ENCODE measurements at regions not wholly inside any gene's neighbourhood (a gene's known extent, or its start where the extent isn't known, plus 50 kb on each side); places are given as distances from the start of the nearest gene placed in this dataset.

GRCh38 chr2:18999198-18999597, 359.2 kb downstream of the OSR1 start:
- no peaks in the 10 kb centered on the region for H3K9me2 ChIP-seq (replicated peaks; ENCODE audit: low read length)
- no peak overlapping the region for H3K27ac ChIP-seq (ENCODE audit: low read length)
- POLR2A ChIA-PET (ENCODE audit: unreplicated experiment): no interaction called here
- TF ChIP-seq EZH2phosphoT487 (IDR thresholded peaks at IDR 0.05; ENCODE audit: borderline replicate concordance, low read length): no peak
- TF ChIP-seq CTCF (conservative IDR thresholded peaks at IDR 0.05; ENCODE audit: low read depth, low read length): no peak
- no peak for TF ChIP-seq EZH2 (IDR thresholded peaks at IDR 0.05; ENCODE audit: low read length, unreplicated experiment)
- H3K4me3 ChIP-seq (ENCODE audit: low read length): no peak overlapping the region
- no peak overlapping the region for H2AFZ ChIP-seq (ENCODE audit: low read length)
- intact Hi-C loops (cut with micrococcal nuclease): loop anchor here (10.0 kb wide), 1 partner anchor 566 kb away; no protein-coding TSS in a partner anchor
- H3K4me1 ChIP-seq (ENCODE audit: insufficient read depth, low read length): no peaks in the 10 kb centered on the region
- H3K36me3 ChIP-seq (ENCODE audit: low read depth, low read length): no peaks in the 10 kb centered on the region
- no peaks in the 10 kb centered on the region for H3F3A ChIP-seq (ENCODE audit: low read length, unreplicated experiment)
- no peaks in the 10 kb centered on the region for H4K20me1 ChIP-seq (ENCODE audit: low read length)
- H3K4me2 ChIP-seq (ENCODE audit: low read length): no peak overlapping the region
- no peak overlapping the region for H3K9ac ChIP-seq (ENCODE audit: low read length)
- H3K79me2 ChIP-seq (ENCODE audit: low read length): no peaks in the 10 kb centered on the region
- DNase-seq (no peak), ATAC-seq (no peak)
- no peaks in the 10 kb centered on the region for H3K9me3 ChIP-seq (ENCODE audit: low read length)
- CTCF ChIA-PET: no interaction called here
- no peaks in the 10 kb centered on the region for H3K27me3 ChIP-seq (ENCODE audit: low read length)
- BruUV-seq (replicated peaks): no TSS peak

- CTCF ChIA-PET: no interaction called here
- Histone ChIP-seq H3K79me2 (ENCODE audit: low read length) (no peaks in the 10 kb centered on the region), H3K9me2 (replicated peaks; ENCODE audit: low read length) (no peaks in the 10 kb centered on the region), H3K9me3 (ENCODE audit: low read length) (no peaks in the 10 kb centered on the region), H3K4me2 (ENCODE audit: low read length) (no peak overlapping the region), H3F3A (ENCODE audit: low read length, unreplicated experiment) (no peaks in the 10 kb centered on the region), H4K20me1 (ENCODE audit: low read length) (no peaks in the 10 kb centered on the region), H3K36me3 (ENCODE audit: low read depth, low read length) (no peaks in the 10 kb centered on the region), H3K27me3 (ENCODE audit: low read length) (no peaks in the 10 kb centered on the region), H3K9ac (ENCODE audit: low read length) (no peak overlapping the region), H3K4me1 (ENCODE audit: insufficient read depth, low read length) (no peaks in the 10 kb centered on the region), H3K27ac (ENCODE audit: low read length) (no peak overlapping the region), H3K4me3 (ENCODE audit: low read length) (no peak overlapping the region), H2AFZ (ENCODE audit: low read length) (no peak overlapping the region)
- BruUV-seq (replicated peaks): no TSS peak
- no peak for DNase-seq
- intact Hi-C loops (cut with micrococcal nuclease): loop anchor here (10.0 kb wide), 1 partner anchor 566 kb away; no protein-coding TSS in a partner anchor
- POLR2A ChIA-PET (ENCODE audit: unreplicated experiment): no interaction called here
- no peak for TF ChIP-seq EZH2 (IDR thresholded peaks at IDR 0.05; ENCODE audit: low read length, unreplicated experiment)
- TF ChIP-seq EZH2phosphoT487 (IDR thresholded peaks at IDR 0.05; ENCODE audit: borderline replicate concordance, low read length): no peak
- TF ChIP-seq CTCF (conservative IDR thresholded peaks at IDR 0.05; ENCODE audit: low read depth, low read length): no peak
- ATAC-seq: no peak
Measured at GRCh38 chr2:18998491-18998890, 359.9 kb downstream of the OSR1 start.

GRCh38 chr2:18993756-18994338, 364.6 kb downstream of the OSR1 start:
- H3K4me2 ChIP-seq (ENCODE audit: low read length): no peak overlapping the region
- POLR2A ChIA-PET (ENCODE audit: unreplicated experiment): no interaction called here

More at GRCh38 chr2:18993756-18994338, 364.6 kb downstream of the OSR1 start:
- TF ChIP-seq EZH2 (IDR thresholded peaks at IDR 0.05; ENCODE audit: low read length, unreplicated experiment) (no peak), CTCF (conservative IDR thresholded peaks at IDR 0.05; ENCODE audit: low read depth, low read length) (no peak), EZH2phosphoT487 (IDR thresholded peaks at IDR 0.05; ENCODE audit: borderline replicate concordance, low read length) (no peak)
- Histone ChIP-seq H3K4me3 (ENCODE audit: low read length) (no peak overlapping the region), H3F3A (ENCODE audit: low read length, unreplicated experiment) (peaks cover 8% of the 10 kb centered on the region), H3K27me3 (ENCODE audit: low read length) (no peaks in the 10 kb centered on the region), H3K4me1 (ENCODE audit: insufficient read depth, low read length) (peaks cover 23% of the 10 kb centered on the region), H3K9me2 (replicated peaks; ENCODE audit: low read length) (no peaks in the 10 kb centered on the region), H3K27ac (ENCODE audit: low read length) (no peak overlapping the region), H4K20me1 (ENCODE audit: low read length) (no peaks in the 10 kb centered on the region), H3K9me3 (ENCODE audit: low read length) (no peaks in the 10 kb centered on the region), H3K36me3 (ENCODE audit: low read depth, low read length) (no peaks in the 10 kb centered on the region), H3K79me2 (ENCODE audit: low read length) (no peaks in the 10 kb centered on the region), H2AFZ (ENCODE audit: low read length) (no peak overlapping the region), H3K9ac (ENCODE audit: low read length) (no peak overlapping the region)
- CTCF ChIA-PET: no interaction called here
- intact Hi-C loops (cut with micrococcal nuclease): loop anchor here (5.0 to 10.0 kb wide), 3 partner anchors 107 to 571 kb away; no protein-coding TSS in a partner anchor
- DNase-seq: no peak
- no peak for ATAC-seq
- BruUV-seq (replicated peaks): no TSS peak
